ENCODE measurements at regions not wholly inside any gene's neighbourhood (a gene's known extent, or its start where the extent isn't known, plus 50 kb on each side); places are given as distances from the start of the nearest gene placed in this dataset.
A peak's percentile ranks its signal among the peaks of the same experiment; 100 is the strongest.
"Not testable (repeated sequence)": the region's sequence is repeated elsewhere in the genome, so short reads cannot be mapped to it uniquely, and the experiment has no call there.

GRCh38 chr6:6414931-6415330, 94.5 kb upstream of the F13A1 start:
- no peak for DNase-seq

DNA sequence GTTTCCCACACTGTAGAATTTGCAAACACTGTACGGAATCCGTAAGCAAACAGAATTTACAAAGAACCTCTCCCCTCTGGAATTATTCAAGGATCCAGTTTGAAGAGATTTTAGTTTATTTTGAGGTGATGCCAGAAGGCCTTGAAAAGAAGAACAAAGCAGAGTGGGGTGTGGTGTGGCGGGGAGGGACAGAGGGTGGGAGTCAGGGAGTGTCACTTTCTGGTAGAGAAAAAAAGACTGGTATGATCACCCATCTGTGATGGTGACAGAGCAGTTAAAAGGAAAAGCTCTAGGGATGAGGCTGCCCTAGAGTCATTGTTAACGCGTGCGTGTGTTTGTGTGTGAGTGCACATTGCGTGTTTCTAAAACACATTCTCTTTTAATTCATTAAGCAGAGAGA, 97.0 kb upstream of the F13A1 start:
- DNase-seq = no peak

- no peak for DNase-seq
These were observed 98.0 kb upstream of the F13A1 start for GRCh38 chr6:6418421-6418820.

GRCh38 chr6:6420107-6420506, 99.6 kb upstream of the F13A1 start:
- DNase-seq = no peak

DNA sequence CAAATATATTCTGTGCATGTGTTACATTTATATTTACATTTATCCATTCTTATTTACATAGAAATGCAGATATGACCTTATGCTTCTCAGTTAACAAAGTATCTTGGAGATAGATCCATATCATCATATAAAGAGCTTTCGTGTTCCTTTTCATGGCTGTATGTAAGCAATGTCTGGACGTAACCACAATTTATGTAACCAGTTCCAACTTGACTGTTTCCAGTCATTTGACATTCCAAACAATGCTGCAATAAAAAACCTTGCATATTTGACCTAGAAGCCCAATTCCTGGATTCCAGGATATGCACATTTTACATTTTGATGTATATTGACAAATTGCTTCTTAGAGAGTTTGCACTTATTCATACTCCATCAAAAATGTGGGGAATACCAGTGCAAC, 113.7 kb upstream of the F13A1 start:
- DNase-seq = no peak

DNA sequence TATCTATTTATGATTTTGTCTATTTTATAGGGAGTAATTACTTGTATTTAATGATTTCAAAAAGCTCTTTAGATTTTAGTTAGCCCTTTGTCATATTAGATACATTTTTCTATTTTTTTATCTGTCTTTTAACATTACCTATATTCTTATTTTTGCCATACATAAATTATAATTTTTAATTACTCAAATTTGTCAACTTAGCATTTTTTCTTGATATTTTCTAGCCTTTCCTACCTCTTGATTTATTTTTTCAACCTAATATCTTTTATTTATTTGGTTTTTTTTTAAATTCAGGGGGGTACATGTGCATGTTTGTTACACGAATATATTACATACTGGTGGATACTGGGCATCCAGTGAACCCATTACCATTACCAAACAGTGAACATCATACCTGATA, 114.3 kb upstream of the F13A1 start:
- DNase-seq = no peak

DNA sequence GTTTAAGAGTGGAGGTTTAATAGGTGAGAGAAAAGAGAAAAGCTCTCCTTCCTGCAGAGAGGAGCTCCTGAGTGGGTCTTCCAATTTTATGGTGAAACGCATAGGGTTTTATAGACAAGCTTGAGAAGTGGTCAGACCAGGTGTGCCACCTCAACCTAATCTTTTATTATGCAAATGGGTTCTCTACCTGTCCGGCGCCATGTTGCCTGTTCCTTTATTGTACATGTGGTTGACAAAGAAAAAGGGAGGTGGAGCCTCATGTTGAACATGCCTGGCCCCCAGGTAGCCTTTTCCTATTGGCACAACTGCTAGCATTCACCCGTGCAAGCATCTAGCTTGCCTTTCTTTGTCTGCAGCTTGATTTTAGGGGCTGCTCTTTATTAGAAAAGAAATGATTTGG, 115.9 kb upstream of the F13A1 start:
- DNase-seq = no peak

DNA sequence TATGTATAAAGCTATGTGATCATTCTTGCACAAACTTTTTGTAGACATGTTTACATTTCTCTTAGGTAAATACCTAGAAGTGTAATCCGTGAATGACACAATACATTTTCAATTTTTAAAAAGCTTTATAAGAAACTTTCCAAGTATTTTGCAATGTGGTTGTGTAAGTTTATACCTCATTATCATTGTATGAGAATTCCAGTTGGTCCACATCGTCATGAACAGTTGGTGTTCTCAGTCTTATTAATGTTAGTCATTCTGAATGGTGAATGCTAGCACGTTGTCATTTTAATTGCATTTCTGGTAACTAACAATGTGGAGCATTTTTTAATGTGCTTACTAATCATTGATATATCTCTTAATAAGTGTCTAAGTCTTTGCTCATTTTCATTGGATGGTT, 116.5 kb upstream of the F13A1 start:
- DNase-seq = no peak

GRCh38 chr6:6438286-6438685, 117.8 kb upstream of the F13A1 start:
- no peak for DNase-seq

DNA sequence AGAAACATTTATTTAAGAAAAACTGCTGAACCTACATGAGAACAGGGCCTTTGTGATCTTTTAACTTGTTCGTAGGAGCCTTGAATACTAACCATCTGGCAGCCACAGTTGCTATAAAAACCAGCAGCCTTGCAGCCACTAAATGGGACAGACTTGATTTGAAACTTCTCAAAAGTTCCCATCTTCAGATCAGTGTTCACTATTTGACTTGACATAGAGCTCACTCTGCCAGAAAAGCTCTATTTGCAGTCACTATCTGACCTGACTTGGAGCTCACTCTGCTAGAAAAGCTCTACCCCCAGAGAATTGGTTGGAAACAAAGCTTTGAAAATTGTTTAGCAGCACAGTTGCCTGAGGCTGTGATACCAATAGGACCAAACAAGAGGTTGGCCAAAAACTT, 119.3 kb upstream of the F13A1 start:
- DNase-seq = no peak

GRCh38 chr6:6452002-6452401, 131.5 kb upstream of the F13A1 start:
- DNase-seq = no peak

- no peak for DNase-seq
These were observed 132.7 kb upstream of the F13A1 start for GRCh38 chr6:6453186-6453585.

GRCh38 chr6:6455272-6455671, 133.2 kb upstream of the LY86 start:
- no peak for DNase-seq

DNA sequence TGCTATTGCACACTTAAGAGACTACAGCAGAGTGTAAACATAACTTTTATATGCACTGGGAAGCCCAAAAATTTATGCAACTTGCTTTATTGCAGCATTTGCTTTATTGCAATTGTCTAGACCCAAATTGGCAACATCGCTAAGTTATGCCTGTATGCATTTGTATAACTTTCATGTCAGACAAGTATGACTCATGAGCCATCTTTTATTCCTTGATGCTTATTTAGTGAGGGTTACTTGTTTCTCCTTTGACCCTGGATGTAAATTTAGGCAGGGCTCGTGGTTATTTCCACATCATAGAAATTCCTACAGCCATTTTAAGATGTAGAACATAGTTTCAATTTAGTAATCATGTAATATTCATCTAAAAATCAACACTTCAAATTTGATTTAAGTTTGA, 130.3 kb upstream of the LY86 start:
- no peak for DNase-seq

DNA sequence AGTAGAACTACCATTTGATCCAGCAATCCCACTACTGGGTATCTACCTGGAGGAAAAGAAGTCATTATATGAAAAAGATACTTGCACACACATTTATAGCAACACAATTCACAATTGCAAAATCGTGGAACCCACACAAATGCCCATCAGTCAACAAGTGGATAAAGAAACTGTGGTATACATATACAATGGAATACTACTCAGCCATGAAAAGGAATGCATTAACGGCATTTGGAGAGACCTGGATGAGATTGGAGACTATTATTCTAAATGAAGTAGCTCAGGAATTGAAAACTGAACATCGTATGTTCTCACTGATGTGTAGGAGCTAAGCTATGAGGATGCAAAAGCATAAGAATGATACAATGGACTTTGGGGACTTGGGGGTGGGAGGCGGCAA, 128.6 kb upstream of the LY86 start:
- not testable (repeated sequence) for DNase-seq

DNA sequence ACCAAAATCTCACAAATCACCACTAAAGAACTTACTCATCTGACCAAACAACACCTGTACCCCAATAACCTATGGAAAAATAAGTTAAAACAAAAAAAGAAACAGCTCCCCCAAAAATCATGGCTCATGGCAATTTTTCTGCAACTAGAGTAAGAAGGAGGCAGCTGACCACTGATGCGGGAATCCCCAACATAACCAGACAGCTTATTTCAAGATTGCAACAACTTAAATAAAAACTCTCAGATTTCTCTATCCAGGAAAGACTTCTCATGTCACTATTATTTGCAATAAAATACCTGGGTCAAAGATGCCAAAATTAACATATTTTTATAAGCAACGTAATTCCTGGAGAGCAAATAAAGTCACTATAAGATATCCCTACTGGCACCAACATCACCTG, 128.1 kb upstream of the LY86 start:
- DNase-seq = no peak

GRCh38 chr6:6461138-6461537, 127.4 kb upstream of the LY86 start:
- no peak for DNase-seq

- DNase-seq = peak; percentile 8
These were observed 121.4 kb upstream of the LY86 start for GRCh38 chr6:6466967-6467761.

DNA sequence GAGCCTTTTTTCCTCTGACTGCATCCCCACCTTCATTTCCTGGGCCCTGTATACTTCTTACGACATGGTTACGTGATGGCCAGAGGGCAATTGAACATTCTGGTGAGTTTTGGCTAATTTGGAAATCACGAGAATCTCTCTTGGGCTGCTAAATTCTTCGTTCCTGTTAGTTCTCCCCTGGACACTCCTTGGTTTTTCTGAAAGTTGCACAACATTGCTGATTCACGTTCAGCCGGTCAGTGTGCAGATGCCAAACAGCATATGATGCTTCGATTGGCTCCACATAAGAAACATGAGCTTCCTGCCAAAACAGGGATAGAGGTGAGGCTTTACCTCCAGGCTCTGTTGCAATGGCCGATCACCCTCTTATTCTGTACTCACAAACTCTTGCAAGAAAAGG, 119.4 kb upstream of the LY86 start:
- no peak for DNase-seq

DNA sequence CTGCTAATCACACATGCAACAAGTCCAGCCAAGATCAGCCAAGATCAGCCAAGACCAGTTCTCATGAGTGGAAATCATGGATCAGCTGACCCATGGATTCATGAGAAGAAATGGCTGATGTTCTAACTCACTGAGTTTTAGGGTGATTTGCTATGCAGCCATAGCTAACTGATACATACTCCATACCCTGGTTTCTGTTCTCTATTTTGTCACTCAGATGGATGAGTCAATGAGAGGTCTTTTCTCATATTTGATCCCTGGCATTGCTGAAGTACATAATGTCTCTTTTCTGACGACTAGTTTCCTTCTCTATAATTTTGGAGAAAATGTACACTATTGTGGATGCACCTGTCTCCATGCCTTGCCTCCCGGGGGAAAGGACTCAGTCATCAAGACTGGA, 118.4 kb upstream of the LY86 start:
- DNase-seq = no peak

- no peak for DNase-seq
These were observed 117.2 kb upstream of the LY86 start for GRCh38 chr6:6471276-6471675.

- no peak for DNase-seq
These were observed 114.2 kb upstream of the LY86 start for GRCh38 chr6:6474170-6474920.

GRCh38 chr6:6479785-6480184, 108.7 kb upstream of the LY86 start:
- DNase-seq = no peak

DNA sequence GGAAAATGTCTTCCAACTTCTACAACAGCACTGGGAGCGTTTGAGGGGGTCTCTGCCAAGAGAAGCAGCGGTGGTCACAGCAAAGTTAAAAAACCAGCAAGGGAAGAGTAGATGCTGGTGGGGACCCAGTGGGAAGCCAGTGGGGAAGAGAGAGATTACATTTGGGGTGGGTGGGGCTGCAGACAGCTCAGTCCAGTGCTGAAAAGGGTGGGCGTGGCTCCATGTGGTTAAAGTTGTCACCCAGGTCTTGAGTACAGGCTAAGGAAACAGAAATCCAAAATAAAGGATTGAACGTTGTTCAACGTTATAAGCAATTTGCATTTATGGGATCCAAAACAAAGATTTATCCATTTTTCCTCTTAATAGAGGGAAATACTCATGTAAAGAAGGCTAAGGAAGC, 106.3 kb upstream of the LY86 start:
- no peak for DNase-seq

GRCh38 chr6:6483168-6483567, 105.4 kb upstream of the LY86 start:
- no peak for DNase-seq

Measured in SHP77 treated with DMSO at 0.1 percent for 48 hours (cell line).